ENCODE measurements at regions not wholly inside any gene's neighbourhood (a gene's known extent, or its start where the extent isn't known, plus 50 kb on each side); places are given as distances from the start of the nearest gene placed in this dataset.

DNA sequence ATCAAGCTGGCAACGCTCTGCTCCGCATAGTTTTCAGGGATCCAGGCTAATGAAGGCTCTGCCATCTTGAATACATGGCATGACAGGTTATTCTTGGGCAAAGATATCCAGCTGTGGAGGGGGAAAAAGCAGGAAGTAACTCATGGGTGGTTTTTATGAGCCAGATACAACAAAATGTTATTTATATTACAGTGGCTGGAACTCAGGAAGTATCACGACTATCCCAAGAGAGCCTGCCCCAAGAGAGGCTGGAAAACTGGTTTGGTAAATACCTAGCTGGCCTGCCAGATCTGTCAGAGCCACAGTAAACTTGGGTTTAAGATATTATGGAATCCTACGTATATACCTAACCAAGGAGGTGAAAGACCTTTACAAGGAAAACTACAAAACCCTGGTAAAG, 462.8 kb upstream of the ANKRD30A start:
- POLR2A ChIA-PET, result no interaction called here
- H3K4me2 ChIP-seq (ENCODE audit: low read length), result no peak overlapping the region
- no peaks in the 10 kb centered on the region for H3K79me2 ChIP-seq (ENCODE audit: insufficient read depth, low read length)
- RAD21 ChIA-PET (ENCODE audit: low non-redundant PET in 1 of 2, low total read pairs in 2 of 2, uncharacterized antibody in 2 of 2, unreplicated experiment in 2 of 2), result no interaction called here
- TF ChIP-seq YY1 (IDR thresholded peaks at IDR 0.05; ENCODE audit: extremely low read depth, insufficient replicate concordance, low read depth, low read length) (no peak), CBX3 (IDR thresholded peaks at IDR 0.05; ENCODE audit: low read depth) (no peak), EZH2 (IDR thresholded peaks at IDR 0.05) (no peak), POLR2A (IDR thresholded peaks at IDR 0.05; ENCODE audit: borderline replicate concordance, extremely low read depth, insufficient read depth, insufficient read length) (no peak), TCF7L2 (IDR thresholded peaks at IDR 0.05; ENCODE audit: borderline replicate concordance, extremely low read depth, insufficient read depth, insufficient read length) (no peak), SIN3A (IDR thresholded peaks at IDR 0.05; ENCODE audit: low read depth) (no peak)
- TF ChIP-seq, protein P1, sequence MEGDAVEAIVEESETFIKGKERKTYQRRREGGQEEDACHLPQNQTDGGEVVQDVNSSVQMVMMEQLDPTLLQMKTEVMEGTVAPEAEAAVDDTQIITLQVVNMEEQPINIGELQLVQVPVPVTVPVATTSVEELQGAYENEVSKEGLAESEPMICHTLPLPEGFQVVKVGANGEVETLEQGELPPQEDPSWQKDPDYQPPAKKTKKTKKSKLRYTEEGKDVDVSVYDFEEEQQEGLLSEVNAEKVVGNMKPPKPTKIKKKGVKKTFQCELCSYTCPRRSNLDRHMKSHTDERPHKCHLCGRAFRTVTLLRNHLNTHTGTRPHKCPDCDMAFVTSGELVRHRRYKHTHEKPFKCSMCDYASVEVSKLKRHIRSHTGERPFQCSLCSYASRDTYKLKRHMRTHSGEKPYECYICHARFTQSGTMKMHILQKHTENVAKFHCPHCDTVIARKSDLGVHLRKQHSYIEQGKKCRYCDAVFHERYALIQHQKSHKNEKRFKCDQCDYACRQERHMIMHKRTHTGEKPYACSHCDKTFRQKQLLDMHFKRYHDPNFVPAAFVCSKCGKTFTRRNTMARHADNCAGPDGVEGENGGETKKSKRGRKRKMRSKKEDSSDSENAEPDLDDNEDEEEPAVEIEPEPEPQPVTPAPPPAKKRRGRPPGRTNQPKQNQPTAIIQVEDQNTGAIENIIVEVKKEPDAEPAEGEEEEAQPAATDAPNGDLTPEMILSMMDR (IDR thresholded peaks at IDR 0.05 in 2 of 3, conservative IDR thresholded peaks at IDR 0.05 in 1 of 3; ENCODE audit: borderline replicate concordance in 1 of 3, insufficient read depth in 1 of 3, low read depth in 2 of 3, low read length in 2 of 3), result no peak
- TF ChIP-seq, protein P2, sequence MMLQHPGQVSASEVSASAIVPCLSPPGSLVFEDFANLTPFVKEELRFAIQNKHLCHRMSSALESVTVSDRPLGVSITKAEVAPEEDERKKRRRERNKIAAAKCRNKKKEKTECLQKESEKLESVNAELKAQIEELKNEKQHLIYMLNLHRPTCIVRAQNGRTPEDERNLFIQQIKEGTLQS (IDR thresholded peaks at IDR 0.05), result no peak
- H3K4me3 ChIP-seq (replicated peaks in 1 of 2; ENCODE audit: low read depth in 1 of 2, low read length in 2 of 2), result no peak overlapping the region
- ATAC-seq, result no peak
- no peak overlapping the region for H2AFZ ChIP-seq (ENCODE audit: low read depth, low read length, poor library complexity, severe bottlenecking)
- no peaks in the 10 kb centered on the region for H3K36me3 ChIP-seq (ENCODE audit: control insufficient read depth in 1 of 2, insufficient read depth in 2 of 2, low read length in 2 of 2)
- intact Hi-C loops (cut with micrococcal nuclease), result no loop called here
- no peaks in the 10 kb centered on the region for H3K4me1 ChIP-seq (ENCODE audit: control insufficient read depth in 1 of 2, insufficient read depth in 2 of 2, low read length in 2 of 2)
- no peak for DNase-seq (ENCODE audit: low read depth, low spot score)
- no peaks in the 10 kb centered on the region for H3K9me2 ChIP-seq (ENCODE audit: insufficient read depth)
- no peaks in the 10 kb centered on the region for H3K27me3 ChIP-seq (ENCODE audit: insufficient read depth, low read length)
- H3K9me3 ChIP-seq (ENCODE audit: control insufficient read depth in 1 of 2, insufficient read depth in 1 of 2, low read depth in 1 of 2, low read length in 2 of 2), result peaks cover 0 to 3% of the 10 kb centered on the region in 2 experiments; a peak in 2 of 4 replicates
- CTCF ChIA-PET, result no interaction called here
- no peak overlapping the region for H3K9ac ChIP-seq (ENCODE audit: low read length)
- H3K27ac ChIP-seq (ENCODE audit: low read depth, low read length), result no peak overlapping the region
- H4K20me1 ChIP-seq (ENCODE audit: insufficient read depth), result no peaks in the 10 kb centered on the region
- no TSS peak for BruUV-seq (replicated peaks)

DNA sequence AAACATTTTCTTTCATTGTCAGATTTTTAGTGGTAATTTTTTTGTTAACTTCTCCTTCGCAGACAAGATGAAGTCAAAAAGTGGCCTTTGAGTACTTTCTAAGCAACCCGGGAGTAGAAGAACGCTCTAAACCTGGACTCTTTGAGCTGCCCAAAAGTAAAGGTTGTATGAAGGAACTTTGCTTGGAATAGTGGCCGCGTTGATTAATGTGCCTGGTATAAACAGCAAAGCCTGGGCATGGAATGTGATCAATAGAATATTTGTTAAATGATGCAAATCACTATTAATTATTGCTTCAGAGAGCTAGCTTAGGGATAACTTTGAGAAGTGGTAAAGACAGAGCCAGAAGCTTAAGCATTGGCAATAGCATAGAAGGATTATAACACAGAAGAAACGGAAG, 475.1 kb upstream of the ANKRD30A start:
- ChIA-PET RAD21 (ENCODE audit: low non-redundant PET in 1 of 2, low total read pairs in 2 of 2, uncharacterized antibody in 2 of 2, unreplicated experiment in 2 of 2) (no interaction called here), CTCF (no interaction called here), POLR2A (no interaction called here)
- no peaks in the 10 kb centered on the region for H3K79me2 ChIP-seq (ENCODE audit: insufficient read depth, low read length)
- H3K36me3 ChIP-seq (ENCODE audit: control insufficient read depth in 1 of 2, insufficient read depth in 2 of 2, low read length in 2 of 2), result no peaks in the 10 kb centered on the region
- no peaks in the 10 kb centered on the region for H3K9me2 ChIP-seq (ENCODE audit: insufficient read depth)
- no peak overlapping the region for H3K4me3 ChIP-seq (replicated peaks in 1 of 2; ENCODE audit: low read depth in 1 of 2, low read length in 2 of 2)
- H2AFZ ChIP-seq (ENCODE audit: low read depth, low read length, poor library complexity, severe bottlenecking), result no peak overlapping the region
- H3K27ac ChIP-seq (ENCODE audit: low read depth, low read length), result no peak overlapping the region
- ATAC-seq, result no peak
- H4K20me1 ChIP-seq (ENCODE audit: insufficient read depth), result no peaks in the 10 kb centered on the region
- no peak for DNase-seq (ENCODE audit: low read depth, low spot score)
- no peak overlapping the region for H3K4me2 ChIP-seq (ENCODE audit: low read length)
- no peaks in the 10 kb centered on the region for H3K4me1 ChIP-seq (ENCODE audit: control insufficient read depth in 1 of 2, insufficient read depth in 2 of 2, low read length in 2 of 2)
- no TSS peak for BruUV-seq (replicated peaks)
- H3K9me3 ChIP-seq (ENCODE audit: control insufficient read depth in 1 of 2, insufficient read depth in 1 of 2, low read depth in 1 of 2, low read length in 2 of 2), result peaks cover 0 to 17% of the 10 kb centered on the region in 2 experiments; a peak in 2 of 4 replicates
- no peak overlapping the region for H3K9ac ChIP-seq (ENCODE audit: low read length)
- H3K27me3 ChIP-seq (ENCODE audit: insufficient read depth, low read length), result no peaks in the 10 kb centered on the region
- intact Hi-C loops (cut with micrococcal nuclease), result no loop called here
- TF ChIP-seq, protein P1 (IDR thresholded peaks at IDR 0.05 in 2 of 3, conservative IDR thresholded peaks at IDR 0.05 in 1 of 3; ENCODE audit: borderline replicate concordance in 1 of 3, insufficient read depth in 1 of 3, low read depth in 2 of 3, low read length in 2 of 3), result no peak
- TF ChIP-seq SP1 (IDR thresholded peaks at IDR 0.05; ENCODE audit: low read depth) (no peak), JUND (IDR thresholded peaks at IDR 0.05) (no peak), SIN3A (IDR thresholded peaks at IDR 0.05; ENCODE audit: low read depth) (no peak), CEBPB (IDR thresholded peaks at IDR 0.05; ENCODE audit: low read depth) (no peak)
- TF ChIP-seq, protein P3, sequence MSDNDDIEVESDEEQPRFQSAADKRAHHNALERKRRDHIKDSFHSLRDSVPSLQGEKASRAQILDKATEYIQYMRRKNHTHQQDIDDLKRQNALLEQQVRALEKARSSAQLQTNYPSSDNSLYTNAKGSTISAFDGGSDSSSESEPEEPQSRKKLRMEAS (IDR thresholded peaks at IDR 0.05), result no peak
- TF ChIP-seq, protein P4, sequence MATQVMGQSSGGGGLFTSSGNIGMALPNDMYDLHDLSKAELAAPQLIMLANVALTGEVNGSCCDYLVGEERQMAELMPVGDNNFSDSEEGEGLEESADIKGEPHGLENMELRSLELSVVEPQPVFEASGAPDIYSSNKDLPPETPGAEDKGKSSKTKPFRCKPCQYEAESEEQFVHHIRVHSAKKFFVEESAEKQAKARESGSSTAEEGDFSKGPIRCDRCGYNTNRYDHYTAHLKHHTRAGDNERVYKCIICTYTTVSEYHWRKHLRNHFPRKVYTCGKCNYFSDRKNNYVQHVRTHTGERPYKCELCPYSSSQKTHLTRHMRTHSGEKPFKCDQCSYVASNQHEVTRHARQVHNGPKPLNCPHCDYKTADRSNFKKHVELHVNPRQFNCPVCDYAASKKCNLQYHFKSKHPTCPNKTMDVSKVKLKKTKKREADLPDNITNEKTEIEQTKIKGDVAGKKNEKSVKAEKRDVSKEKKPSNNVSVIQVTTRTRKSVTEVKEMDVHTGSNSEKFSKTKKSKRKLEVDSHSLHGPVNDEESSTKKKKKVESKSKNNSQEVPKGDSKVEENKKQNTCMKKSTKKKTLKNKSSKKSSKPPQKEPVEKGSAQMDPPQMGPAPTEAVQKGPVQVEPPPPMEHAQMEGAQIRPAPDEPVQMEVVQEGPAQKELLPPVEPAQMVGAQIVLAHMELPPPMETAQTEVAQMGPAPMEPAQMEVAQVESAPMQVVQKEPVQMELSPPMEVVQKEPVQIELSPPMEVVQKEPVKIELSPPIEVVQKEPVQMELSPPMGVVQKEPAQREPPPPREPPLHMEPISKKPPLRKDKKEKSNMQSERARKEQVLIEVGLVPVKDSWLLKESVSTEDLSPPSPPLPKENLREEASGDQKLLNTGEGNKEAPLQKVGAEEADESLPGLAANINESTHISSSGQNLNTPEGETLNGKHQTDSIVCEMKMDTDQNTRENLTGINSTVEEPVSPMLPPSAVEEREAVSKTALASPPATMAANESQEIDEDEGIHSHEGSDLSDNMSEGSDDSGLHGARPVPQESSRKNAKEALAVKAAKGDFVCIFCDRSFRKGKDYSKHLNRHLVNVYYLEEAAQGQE (IDR thresholded peaks at IDR 0.05; ENCODE audit: low read depth), result no peak
